ENCODE measurements at regions not wholly inside any gene's neighbourhood (a gene's known extent, or its start where the extent isn't known, plus 50 kb on each side); places are given as distances from the start of the nearest gene placed in this dataset.
"Not testable (repeated sequence)": the region's sequence is repeated elsewhere in the genome, so short reads cannot be mapped to it uniquely, and the experiment has no call there.

GRCh38 chr2:19098467-19099160 lies 259.8 kb downstream of the OSR1 start:
- Histone ChIP-seq H3K27ac (ENCODE audit: low read length) (no peak overlapping the region), H3K9me2 (replicated peaks; ENCODE audit: insufficient read depth, low read length) (no peaks in the 10 kb centered on the region)

GRCh38 chr2:19089476-19089875 lies 268.9 kb downstream of the OSR1 start:
- not testable (repeated sequence) for H3K27me3 ChIP-seq (ENCODE audit: low read length); H2AFZ ChIP-seq (ENCODE audit: low read length); H3K9me3 ChIP-seq (ENCODE audit: low read length); H4K20me1 ChIP-seq (ENCODE audit: insufficient read depth, low read depth, low read length); H3K9ac ChIP-seq (ENCODE audit: low read length); DNase-seq; H3K36me3 ChIP-seq (ENCODE audit: insufficient read depth, low read length); H3K4me2 ChIP-seq (ENCODE audit: low read depth, low read length, poor library complexity, severe bottlenecking); H3K4me3 ChIP-seq (ENCODE audit: low read length); H3K4me1 ChIP-seq (ENCODE audit: low read length); H3K79me2 ChIP-seq (ENCODE audit: low read length); H3K9me2 ChIP-seq (replicated peaks; ENCODE audit: insufficient read depth, low read length); H3K27ac ChIP-seq (ENCODE audit: low read length)

More at GRCh38 chr2:19098467-19099160, 259.8 kb downstream of the OSR1 start:
- Histone ChIP-seq H3K4me3 (ENCODE audit: low read length) (no peak overlapping the region), H3K4me2 (ENCODE audit: low read depth, low read length, poor library complexity, severe bottlenecking) (no peak overlapping the region), H2AFZ (ENCODE audit: low read length) (no peak overlapping the region), H3K9me3 (ENCODE audit: low read length) (no peaks in the 10 kb centered on the region), H4K20me1 (ENCODE audit: insufficient read depth, low read depth, low read length) (no peaks in the 10 kb centered on the region), H3K36me3 (ENCODE audit: insufficient read depth, low read length) (no peaks in the 10 kb centered on the region), H3K79me2 (ENCODE audit: low read length) (no peaks in the 10 kb centered on the region), H3K27me3 (ENCODE audit: low read length) (no peaks in the 10 kb centered on the region), H3K9ac (ENCODE audit: low read length) (no peak overlapping the region), H3K4me1 (ENCODE audit: low read length) (no peaks in the 10 kb centered on the region)
- no peak for DNase-seq

GRCh38 chr2:19086231-19086651 lies 272.2 kb downstream of the OSR1 start:
- H3K9me3 ChIP-seq (ENCODE audit: low read length), result no peaks in the 10 kb centered on the region
- H3K79me2 ChIP-seq (ENCODE audit: low read length), result no peaks in the 10 kb centered on the region
- no peak overlapping the region for H2AFZ ChIP-seq (ENCODE audit: low read length)

GRCh38 chr2:19078709-19079108 lies 279.7 kb downstream of the OSR1 start:
- Histone ChIP-seq H3K27ac (ENCODE audit: low read length) (no peak overlapping the region), H4K20me1 (ENCODE audit: insufficient read depth, low read depth, low read length) (no peaks in the 10 kb centered on the region), H3K4me2 (ENCODE audit: low read depth, low read length, poor library complexity, severe bottlenecking) (no peak overlapping the region), H3K4me1 (ENCODE audit: low read length) (no peaks in the 10 kb centered on the region), H3K4me3 (ENCODE audit: low read length) (no peak overlapping the region), H3K9me3 (ENCODE audit: low read length) (no peaks in the 10 kb centered on the region), H3K9me2 (replicated peaks; ENCODE audit: insufficient read depth, low read length) (no peaks in the 10 kb centered on the region), H2AFZ (ENCODE audit: low read length) (no peak overlapping the region), H3K9ac (ENCODE audit: low read length) (no peak overlapping the region), H3K27me3 (ENCODE audit: low read length) (no peaks in the 10 kb centered on the region), H3K79me2 (ENCODE audit: low read length) (no peaks in the 10 kb centered on the region), H3K36me3 (ENCODE audit: insufficient read depth, low read length) (no peaks in the 10 kb centered on the region)
- no peak for DNase-seq

More at GRCh38 chr2:19086231-19086651, 272.2 kb downstream of the OSR1 start:
- no peak overlapping the region for H3K4me3 ChIP-seq (ENCODE audit: low read length)
- H3K4me1 ChIP-seq (ENCODE audit: low read length), result no peaks in the 10 kb centered on the region
- no peaks in the 10 kb centered on the region for H3K36me3 ChIP-seq (ENCODE audit: insufficient read depth, low read length)
- no peaks in the 10 kb centered on the region for H4K20me1 ChIP-seq (ENCODE audit: insufficient read depth, low read depth, low read length)
- no peak for DNase-seq
- H3K4me2 ChIP-seq (ENCODE audit: low read depth, low read length, poor library complexity, severe bottlenecking), result no peak overlapping the region
- no peak overlapping the region for H3K27ac ChIP-seq (ENCODE audit: low read length)
- no peak overlapping the region for H3K9ac ChIP-seq (ENCODE audit: low read length)
- H3K9me2 ChIP-seq (replicated peaks; ENCODE audit: insufficient read depth, low read length), result no peaks in the 10 kb centered on the region
- H3K27me3 ChIP-seq (ENCODE audit: low read length), result no peaks in the 10 kb centered on the region

GRCh38 chr2:19073522-19073921 lies 284.9 kb downstream of the OSR1 start:
- Histone ChIP-seq H3K9me2 (replicated peaks; ENCODE audit: insufficient read depth, low read length) (no peaks in the 10 kb centered on the region), H3K27me3 (ENCODE audit: low read length) (no peaks in the 10 kb centered on the region), H3K27ac (ENCODE audit: low read length) (no peak overlapping the region), H3K4me2 (ENCODE audit: low read depth, low read length, poor library complexity, severe bottlenecking) (no peak overlapping the region), H3K9me3 (ENCODE audit: low read length) (no peaks in the 10 kb centered on the region), H3K36me3 (ENCODE audit: insufficient read depth, low read length) (no peaks in the 10 kb centered on the region), H3K4me3 (ENCODE audit: low read length) (no peak overlapping the region), H3K79me2 (ENCODE audit: low read length) (no peaks in the 10 kb centered on the region), H3K9ac (ENCODE audit: low read length) (no peak overlapping the region), H2AFZ (ENCODE audit: low read length) (no peak overlapping the region), H4K20me1 (ENCODE audit: insufficient read depth, low read depth, low read length) (no peaks in the 10 kb centered on the region), H3K4me1 (ENCODE audit: low read length) (no peaks in the 10 kb centered on the region)
- no peak for DNase-seq

GRCh38 chr2:19072161-19072560 lies 286.3 kb downstream of the OSR1 start:
- DNase-seq, result no peak
- Histone ChIP-seq H2AFZ (ENCODE audit: low read length) (no peak overlapping the region), H3K9me2 (replicated peaks; ENCODE audit: insufficient read depth, low read length) (no peaks in the 10 kb centered on the region), H3K4me2 (ENCODE audit: low read depth, low read length, poor library complexity, severe bottlenecking) (no peak overlapping the region), H3K9ac (ENCODE audit: low read length) (no peak overlapping the region), H3K27ac (ENCODE audit: low read length) (no peak overlapping the region), H3K27me3 (ENCODE audit: low read length) (no peaks in the 10 kb centered on the region), H3K4me1 (ENCODE audit: low read length) (no peaks in the 10 kb centered on the region), H4K20me1 (ENCODE audit: insufficient read depth, low read depth, low read length) (no peaks in the 10 kb centered on the region), H3K79me2 (ENCODE audit: low read length) (no peaks in the 10 kb centered on the region), H3K36me3 (ENCODE audit: insufficient read depth, low read length) (no peaks in the 10 kb centered on the region), H3K9me3 (ENCODE audit: low read length) (no peaks in the 10 kb centered on the region), H3K4me3 (ENCODE audit: low read length) (no peak overlapping the region)

GRCh38 chr2:19070886-19071285 lies 287.5 kb downstream of the OSR1 start:
- Histone ChIP-seq H2AFZ (ENCODE audit: low read length) (no peak overlapping the region), H3K9me2 (replicated peaks; ENCODE audit: insufficient read depth, low read length) (no peaks in the 10 kb centered on the region), H3K79me2 (ENCODE audit: low read length) (no peaks in the 10 kb centered on the region), H3K27me3 (ENCODE audit: low read length) (no peaks in the 10 kb centered on the region), H3K4me1 (ENCODE audit: low read length) (no peaks in the 10 kb centered on the region), H3K4me2 (ENCODE audit: low read depth, low read length, poor library complexity, severe bottlenecking) (no peak overlapping the region), H3K9me3 (ENCODE audit: low read length) (no peaks in the 10 kb centered on the region), H3K36me3 (ENCODE audit: insufficient read depth, low read length) (no peaks in the 10 kb centered on the region), H3K9ac (ENCODE audit: low read length) (no peak overlapping the region), H3K4me3 (ENCODE audit: low read length) (no peak overlapping the region), H3K27ac (ENCODE audit: low read length) (no peak overlapping the region), H4K20me1 (ENCODE audit: insufficient read depth, low read depth, low read length) (no peaks in the 10 kb centered on the region)
- no peak for DNase-seq

- no peak overlapping the region for H3K4me2 ChIP-seq (ENCODE audit: low read depth, low read length, poor library complexity, severe bottlenecking)
- H3K4me3 ChIP-seq (ENCODE audit: low read length), result no peak overlapping the region
- no peak overlapping the region for H3K9ac ChIP-seq (ENCODE audit: low read length)
- H3K9me3 ChIP-seq (ENCODE audit: low read length), result no peaks in the 10 kb centered on the region
- no peaks in the 10 kb centered on the region for H3K4me1 ChIP-seq (ENCODE audit: low read length)
- no peaks in the 10 kb centered on the region for H3K36me3 ChIP-seq (ENCODE audit: insufficient read depth, low read length)
- H4K20me1 ChIP-seq (ENCODE audit: insufficient read depth, low read depth, low read length), result no peaks in the 10 kb centered on the region
- H3K9me2 ChIP-seq (replicated peaks; ENCODE audit: insufficient read depth, low read length), result no peaks in the 10 kb centered on the region
- no peaks in the 10 kb centered on the region for H3K79me2 ChIP-seq (ENCODE audit: low read length)
- H3K27ac ChIP-seq (ENCODE audit: low read length), result no peak overlapping the region
- H2AFZ ChIP-seq (ENCODE audit: low read length), result no peak overlapping the region
- H3K27me3 ChIP-seq (ENCODE audit: low read length), result no peaks in the 10 kb centered on the region
- DNase-seq, result no peak
These were observed 290.2 kb downstream of the OSR1 start for GRCh38 chr2:19068206-19068605.

All from Karpas-422 (cell line).